Activated CD8-positive, alpha-beta memory T cell treated with anti-CD3 and anti-CD28 coated beads for 1 hour (primary cell): ENCODE measurements at regions not wholly inside any gene's neighbourhood (a gene's known extent, or its start where the extent isn't known, plus 50 kb on each side); places are given as distances from the start of the nearest gene placed in this dataset.

Experiments
- DNase-seq, 2 donors: peaks; one replicate each; pipeline ENCODE4 v3.0.0-alpha.2; 2020; ENCODE audit warnings: low read depth in 1 of 2; ENCODE audit errors: extremely low read depth in 1 of 2

DNA sequence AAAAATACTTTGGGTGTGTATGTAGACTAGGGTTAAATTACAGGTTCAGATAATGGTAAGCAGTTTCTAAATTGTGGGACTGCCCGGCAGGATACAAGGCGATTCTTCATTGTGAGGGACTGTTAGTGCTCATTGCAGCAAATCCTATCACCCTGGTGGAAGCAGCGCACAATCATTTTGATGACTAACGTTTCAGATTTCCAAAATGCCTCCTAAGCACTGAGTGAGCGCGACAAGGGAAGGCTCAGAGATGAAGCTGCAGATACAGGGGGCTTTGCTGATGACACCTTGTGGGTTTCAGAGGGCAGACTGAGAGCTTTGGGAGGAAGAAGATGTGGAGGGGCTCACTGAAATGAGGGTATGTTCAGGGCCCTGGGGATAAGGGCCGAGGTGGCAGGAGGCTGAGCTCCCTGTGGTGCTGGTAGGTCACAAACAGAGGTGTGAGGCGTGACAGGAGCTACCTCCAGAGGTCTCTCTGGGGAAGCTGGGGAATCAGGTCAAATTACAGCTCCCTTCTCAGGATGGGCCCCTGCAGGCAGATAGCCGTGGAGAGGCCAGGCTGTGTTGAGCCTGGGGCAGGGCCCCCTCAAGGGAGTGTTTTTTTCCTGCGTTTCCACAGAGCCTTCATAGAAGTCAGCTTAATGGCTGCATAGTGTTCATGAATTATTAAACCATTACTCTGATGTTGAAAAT, 84.5 kb upstream of the FYN start:
- no peak for DNase-seq

DNA sequence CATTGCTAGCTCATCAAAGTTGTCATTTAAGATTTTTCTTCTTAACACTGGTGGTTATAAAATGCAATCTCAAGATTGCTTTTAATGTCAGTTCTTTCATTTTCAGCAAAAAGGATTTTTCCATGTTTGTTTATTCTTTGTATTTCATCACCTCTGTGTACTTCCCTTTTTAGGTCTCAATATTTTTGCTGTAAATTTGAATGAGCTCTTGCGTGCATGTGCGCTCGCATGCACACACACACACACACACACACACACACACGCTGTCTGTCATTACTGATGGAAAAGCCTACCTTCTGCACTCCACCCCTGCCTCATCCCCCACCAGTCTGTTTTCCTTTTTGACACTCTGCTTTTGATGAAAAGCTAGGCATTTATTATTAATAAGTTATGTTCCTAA, 85.3 kb upstream of the FYN start:
- no peak for DNase-seq

DNA sequence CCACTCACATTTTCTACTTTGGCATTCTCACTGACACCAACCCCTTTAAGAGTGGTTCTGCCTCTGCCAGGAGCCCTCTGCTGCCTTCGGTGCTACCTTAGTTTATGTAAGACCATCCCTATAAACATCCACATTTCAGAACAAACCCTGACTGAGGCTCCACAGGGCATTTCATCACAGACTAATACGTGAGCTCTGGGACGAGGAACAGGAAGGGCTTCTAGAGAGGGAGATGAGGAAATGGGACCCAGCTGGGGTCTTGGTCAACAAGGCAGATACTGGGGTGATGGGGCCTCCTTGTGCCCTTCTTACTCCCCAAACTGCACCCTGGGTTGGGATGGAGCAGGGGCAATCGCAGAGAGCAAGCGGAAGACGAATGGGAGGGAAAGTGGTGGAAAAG, 86.5 kb upstream of the FYN start:
- no peak for DNase-seq

DNA sequence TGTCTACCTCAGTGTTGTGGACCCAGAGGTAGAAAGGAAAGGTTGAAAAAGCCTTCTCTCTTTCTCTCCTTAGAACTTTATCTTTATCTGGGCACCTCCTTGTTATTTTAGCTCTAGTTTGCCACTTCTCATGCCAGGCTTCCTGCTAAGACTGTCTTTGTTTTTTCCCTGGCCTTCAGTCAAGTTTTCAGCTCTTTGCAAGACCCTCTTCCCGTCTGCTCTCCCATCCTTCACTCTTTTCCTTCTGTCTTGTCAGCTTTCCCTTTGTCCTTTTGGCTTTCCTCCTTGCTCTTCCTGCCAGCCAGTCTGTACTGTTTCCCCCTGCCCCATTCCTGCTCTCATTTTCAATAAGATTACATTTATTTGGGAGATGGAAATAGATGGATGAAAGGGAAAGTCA, 86.8 kb upstream of the CCN6 start:
- no peak for DNase-seq

DNA sequence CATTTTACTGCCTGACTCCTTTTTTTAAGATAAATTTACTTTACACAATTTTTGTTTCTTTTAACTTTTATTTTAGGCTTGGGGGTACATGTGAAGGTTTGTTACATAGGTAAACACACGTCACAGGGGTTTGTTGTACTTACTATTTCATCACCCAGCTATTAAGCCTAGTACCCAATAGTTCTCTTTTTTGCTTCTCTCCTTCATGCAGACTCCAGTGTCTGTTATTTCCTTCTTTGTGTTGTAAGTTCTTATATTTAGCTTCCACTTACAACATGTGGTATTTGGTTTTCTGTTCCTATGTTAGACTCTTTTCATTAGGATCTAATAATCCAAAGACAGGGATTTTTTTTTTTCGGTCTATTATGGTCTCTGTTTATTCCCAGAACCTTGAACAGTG, 83.5 kb upstream of the CCN6 start:
- no peak for DNase-seq

DNA sequence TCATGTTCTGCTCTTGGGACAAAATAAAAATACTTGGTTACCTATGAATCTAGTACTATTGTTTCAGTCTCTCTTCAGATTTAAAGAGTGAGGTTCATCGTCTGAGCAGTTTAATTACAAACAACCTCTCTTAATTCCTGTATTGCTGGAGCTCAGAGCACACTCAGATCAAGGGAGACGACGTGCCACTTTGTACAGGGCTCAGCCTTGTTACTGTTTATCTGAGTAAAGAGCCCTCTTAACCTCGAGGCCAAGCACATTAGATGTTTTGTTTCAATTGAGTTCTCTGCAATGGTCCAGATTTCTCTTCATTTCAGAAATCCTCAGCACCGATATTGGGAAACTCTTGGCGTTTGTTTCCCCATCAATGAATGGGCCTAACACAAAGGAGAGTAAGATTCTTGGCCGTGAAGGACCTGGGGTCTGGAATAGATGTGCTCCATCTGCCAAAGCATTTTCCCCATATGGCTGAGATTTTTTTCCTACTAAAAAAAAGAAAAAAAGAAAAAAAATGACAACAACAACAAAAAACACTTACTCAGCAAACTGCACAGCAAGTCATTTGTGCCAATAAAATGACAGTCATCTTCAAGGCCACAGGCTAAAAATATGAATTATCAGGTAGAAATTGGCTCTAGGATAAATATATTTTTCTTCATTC, 82.6 kb upstream of the CCN6 start:
- DNase-seq = no peak

DNA sequence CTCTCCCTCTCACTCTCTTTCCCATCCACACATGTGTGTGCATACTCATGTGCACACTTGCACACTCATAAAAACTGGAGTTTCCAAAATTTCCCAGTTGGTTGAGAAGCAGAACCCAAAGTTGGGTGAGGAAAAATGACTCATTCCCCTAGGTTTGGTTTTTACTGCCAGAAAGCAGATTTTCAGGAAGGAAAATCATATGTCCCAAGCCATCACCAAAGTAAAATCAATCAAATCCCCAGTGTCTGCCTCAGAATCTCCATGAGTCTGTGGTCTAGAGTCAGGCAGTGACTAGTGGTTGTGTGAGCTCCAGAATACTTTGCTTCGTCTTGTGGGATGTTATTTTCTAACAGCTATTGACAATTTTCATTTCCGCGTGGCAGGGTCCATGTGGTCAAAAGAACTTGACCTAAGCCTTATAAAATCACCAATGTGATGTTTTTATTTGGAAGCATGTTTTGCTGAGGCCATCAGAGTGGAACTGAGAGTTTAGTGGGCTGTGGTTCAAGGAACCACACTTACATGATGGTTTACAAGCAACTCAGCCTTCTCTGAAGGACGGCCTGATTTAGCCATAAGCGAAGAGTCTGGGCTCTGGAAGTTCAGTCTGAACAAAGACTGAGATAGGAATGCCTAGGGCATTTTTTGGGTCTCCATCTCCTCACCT, 81.9 kb upstream of the CCN6 start:
- DNase-seq = no peak

DNA sequence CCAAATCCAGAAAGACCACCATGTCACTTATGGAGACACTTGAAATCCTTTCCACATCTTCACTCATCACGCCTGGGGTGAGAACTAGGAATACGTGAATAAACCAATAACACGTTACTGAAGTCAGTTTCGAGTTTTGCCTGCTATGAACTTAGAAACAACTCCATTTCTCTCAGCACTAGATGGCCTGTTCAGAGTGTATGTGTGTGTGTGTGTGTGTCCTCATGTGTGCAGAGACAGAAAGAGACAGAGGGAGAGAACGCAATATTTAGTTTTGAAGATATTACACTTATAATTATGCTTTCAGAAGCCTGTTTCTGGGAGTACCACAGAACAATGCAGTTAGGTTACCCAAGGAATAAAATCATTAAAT, 81.2 kb upstream of the CCN6 start:
- no peak for DNase-seq

DNA sequence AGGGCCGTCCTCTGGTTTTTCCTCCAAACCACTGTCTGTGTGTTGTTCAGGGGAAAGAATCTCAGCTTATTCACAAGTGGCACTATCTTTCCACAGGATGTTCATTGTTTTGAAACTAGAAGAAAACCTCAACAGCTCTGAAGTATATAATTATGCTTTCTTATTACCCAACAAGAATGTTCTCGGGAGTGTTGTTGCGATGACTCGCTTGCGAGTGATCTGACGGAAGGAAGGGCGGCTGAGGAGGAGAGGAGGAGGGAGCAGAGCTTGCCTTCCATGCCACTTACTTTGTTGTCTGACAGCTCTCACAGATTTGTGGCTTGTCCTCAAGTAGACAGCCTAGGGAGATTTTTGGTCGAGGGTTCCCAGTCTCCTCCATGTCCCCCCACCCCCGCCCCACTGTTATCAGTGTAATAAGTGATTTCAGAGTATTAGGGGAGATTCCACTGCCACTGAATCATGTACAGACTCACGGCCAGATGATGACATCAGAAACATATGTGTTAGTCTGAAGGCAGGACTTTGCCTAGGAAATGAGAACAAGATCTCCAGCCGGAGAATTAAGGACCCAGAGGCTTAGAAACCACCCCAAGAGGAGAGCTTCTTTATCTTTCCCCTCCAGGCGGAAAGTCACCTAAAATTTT, 80.7 kb upstream of the CCN6 start:
- peak; percentile 30 to 57 for DNase-seq

DNA sequence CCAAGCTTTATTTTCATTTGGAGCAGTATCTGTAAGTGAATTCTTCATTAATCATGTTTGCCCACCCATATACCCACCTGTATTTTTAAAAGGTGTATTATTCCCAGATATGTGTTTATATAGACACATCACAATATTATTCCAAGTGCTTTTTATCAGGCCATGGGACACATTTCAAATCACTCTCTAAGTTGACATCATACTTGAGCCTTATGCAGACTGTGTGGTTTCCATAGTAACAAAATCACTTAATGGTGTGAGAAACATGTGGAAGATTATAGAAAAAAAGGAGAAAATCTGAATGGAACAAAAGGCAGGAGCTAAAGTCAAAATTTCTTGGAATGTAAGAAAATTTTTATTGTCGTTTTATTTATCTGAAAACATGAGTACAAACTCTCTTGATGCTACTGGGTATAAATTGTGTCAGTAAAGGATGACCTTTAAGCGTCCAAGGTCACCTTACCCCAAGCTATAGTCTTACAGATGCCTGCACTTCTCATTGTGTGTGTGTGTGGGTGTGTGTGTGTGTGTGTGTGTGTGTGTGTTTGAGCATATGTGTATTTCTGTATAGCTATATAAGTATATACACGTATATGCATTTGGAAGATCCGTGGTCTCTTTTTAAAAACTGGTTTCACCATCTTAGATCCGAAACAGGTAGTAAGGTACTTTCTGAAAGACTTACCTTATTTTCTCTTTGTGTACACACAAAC, 79.8 kb upstream of the CCN6 start:
- DNase-seq = no peak

DNA sequence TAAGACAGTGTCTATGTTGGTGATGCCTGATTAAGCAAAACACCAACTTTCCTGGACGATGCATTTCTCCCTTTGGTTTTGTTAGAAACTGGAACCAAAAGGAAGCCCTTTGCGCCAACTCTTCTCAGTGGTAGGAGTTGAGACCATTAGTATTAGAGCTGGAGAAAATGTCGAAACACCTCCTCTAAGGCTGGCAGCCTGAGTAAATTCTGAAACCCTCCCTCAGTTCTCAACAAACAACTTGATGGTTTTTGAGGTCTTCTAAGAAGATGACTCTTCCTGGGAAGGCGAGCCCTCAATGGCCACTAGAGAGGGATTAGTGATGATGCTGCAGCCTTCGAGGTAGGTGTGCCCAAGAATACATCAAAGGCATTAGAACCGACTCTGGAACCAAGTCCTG, 78.4 kb upstream of the CCN6 start:
- no peak for DNase-seq

DNA sequence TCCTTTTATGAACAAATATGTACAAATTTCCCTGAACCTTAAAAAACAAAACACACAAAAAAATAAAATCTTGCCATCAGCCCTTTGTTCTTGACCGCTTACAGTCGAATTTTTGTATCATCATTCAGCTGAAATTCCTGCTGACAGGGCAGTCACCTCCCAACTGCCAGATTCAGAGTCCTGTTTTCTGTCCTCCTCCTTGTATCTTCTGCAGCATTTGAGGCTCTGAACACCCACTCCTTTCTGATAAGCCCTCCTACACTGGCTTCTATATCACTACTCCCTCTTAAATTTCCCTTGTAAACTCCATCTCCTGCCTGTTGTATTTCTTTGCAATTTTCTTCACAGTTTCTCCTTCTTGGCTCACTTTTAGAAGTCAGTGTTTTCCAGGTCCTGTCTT, 77.8 kb upstream of the CCN6 start:
- no peak for DNase-seq

DNA sequence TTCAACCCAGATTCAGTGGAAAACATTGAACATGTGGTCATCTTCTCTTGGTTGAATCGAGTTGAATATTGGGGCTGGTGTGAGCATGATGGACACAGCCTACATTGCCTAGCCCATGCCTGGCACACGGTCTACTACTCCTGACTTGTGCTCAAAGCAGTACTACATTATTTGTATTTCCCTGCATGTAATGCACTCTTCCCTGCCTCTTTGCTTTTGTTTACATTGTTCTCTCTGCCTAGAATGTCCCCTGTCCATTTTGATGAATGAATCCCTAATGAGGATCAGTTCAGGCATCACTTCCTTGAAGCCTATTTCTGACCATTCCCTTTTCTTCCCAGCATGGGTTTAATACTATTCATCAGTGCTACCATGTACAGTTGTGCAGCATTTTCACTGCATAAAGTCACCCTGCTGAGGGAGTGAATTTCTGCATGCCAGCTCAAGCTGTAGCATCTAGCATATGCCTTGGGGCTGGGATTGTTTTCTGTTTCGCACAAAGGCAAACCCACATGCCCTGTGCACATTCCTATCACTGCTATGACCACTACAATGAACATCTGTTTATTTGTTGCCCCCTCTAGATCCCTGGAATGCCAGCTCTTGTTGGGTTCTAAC, 75.3 kb upstream of the CCN6 start:
- DNase-seq = no peak

DNA sequence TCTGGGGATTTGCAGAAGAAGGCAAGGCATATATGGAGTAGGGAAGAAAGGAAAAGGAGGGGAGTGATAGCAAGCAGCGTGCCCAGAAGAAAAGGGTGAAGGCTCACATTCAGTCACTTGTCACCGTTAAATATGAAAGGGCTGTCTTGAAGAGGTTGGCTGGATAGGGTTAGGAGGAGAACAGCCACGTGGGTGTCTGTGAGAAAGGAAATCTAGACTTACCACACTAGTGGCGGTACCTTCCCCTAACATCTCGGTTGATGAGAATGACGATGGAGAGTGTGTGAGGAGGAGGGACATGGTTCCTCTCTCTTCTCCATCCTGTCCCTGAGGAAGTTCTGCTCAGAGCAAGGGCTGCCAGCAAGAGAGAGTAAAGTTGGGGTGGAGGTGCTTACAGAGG, 74.3 kb upstream of the CCN6 start:
- no peak for DNase-seq

DNA sequence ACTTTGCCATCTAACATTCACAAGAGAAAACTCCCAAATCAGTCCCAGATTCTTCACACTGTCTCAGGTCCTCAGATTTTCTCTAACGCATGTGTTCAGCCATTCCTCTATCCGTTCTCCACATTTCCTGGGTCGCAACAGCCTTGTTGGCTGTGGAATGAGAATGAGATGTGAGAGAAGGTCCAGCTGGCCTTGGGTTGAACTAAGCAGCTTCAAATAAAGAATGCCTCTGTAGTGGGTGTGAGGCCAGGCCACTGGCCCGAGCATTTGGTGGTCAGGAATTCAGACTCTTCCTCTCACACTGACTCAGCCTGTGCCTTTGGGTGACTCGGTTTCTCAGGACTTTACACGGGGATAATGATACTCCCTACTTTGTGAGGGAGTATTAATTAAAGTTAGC, 73.8 kb upstream of the CCN6 start:
- no peak for DNase-seq

DNA sequence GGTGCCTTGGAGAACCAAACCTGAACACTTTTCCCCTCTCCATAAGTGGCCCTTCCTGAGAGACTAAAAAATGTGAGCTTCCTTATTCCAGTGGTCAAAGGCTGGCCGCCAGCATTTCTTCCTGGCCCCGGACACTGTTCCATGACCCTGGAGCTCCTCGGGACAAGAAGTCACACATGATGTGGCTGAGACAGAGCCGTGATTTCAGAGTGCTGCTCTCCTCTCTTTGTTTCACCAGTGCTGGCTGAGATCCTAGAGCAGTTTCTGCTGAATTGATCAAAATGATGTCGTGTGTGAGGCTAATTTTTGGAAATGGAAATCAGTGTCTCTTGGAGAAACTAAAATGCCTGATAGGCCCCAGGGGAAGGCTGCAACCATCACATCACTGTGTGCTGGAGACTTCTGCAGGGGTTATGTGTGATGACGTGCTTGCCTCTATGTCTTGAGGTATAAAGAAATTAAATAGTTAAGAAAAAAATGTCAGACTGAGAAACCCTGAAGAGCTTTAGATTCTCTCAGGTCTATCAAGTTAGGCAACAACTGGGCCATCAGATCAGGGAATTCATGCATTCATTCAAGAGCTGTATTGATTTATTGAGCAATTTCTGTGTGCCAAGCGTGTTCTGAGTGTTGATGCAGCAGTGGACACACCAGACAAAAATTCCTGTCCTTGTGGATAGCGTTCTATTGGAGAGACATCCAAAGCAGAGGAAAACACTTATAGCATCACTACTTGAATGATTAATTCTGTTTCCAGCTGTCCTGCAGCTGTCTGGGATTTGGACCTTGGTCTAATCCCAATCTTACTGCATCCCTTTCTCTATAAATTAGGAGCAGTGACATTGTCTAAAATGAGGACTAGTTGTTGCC, 72.7 kb upstream of the CCN6 start:
- DNase-seq = no peak

DNA sequence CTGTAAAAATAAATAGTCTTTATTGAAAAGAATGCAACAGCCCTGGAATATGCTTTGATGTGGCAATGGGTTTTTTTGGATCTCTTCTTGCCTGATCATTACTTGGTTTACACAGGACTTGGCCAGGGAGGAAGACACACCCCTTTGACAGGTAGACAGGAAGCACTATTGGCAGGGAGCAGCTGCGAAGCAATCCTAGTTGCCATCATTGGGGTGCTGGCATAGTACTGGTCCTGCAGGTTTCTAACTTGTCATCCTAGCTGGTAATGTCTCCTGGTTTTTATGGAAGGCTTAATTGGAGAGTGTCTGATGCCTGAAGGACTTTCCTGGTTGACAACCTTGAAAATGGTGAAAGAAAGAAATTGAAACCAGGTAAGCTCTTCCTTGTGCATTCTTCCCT, 71.2 kb upstream of the CCN6 start:
- no peak for DNase-seq

DNA sequence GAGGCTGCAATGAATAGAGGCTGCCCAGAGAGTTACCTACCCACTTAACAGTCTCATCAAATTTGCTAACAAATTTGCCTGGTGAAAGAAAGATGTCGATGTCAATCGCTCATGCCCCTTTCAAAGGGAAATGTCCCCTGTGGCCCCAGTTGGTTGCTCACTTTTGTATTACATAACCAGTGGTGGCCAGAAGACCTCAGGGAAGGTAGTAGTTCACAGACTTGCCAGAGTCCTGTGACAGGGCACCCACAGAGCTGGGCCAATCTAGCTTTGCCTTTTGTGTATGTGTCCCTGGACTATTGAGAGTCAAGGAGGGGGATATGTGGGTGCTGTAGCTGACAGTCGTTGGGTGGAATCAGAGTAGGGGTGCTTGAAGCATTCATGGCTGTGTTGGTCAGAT, 70.7 kb upstream of the CCN6 start:
- no peak for DNase-seq

DNA sequence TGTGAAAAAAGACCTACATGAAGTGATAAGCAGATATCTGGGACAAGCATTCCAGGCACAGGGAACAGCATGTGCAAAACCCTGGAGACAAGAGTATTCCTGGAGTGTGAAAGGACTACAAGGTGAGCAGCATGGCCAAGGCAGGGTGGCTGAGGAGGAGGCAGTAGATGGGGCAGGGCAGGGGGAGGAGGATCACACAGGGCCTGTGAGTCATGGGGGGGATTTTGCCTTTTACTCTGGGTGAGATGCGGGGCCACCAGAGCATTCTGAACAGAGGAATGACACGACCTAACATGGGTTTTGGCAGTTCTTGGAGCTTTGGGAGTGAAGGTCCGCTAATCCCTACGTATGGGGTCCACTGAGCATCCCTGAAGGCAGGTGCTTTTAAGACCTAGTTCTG, 69.8 kb upstream of the CCN6 start:
- DNase-seq = no peak
